Adrenal gland (tissue), 9 donors: ENCODE measurements at regions not wholly inside any gene's neighbourhood (a gene's known extent, or its start where the extent isn't known, plus 50 kb on each side); places are given as distances from the start of the nearest gene placed in this dataset.

Source experiments
- DNase-seq, 7 donors: peaks; one replicate each; pipeline ENCODE4 v3.0.0-alpha.2; 2019 to 2020
- H3K27ac ChIP-seq, 5 donors: fragments of 200-600 bp; sonication (generic) in 4 of 5; 1 replicate in 3 of 5; 2 replicates in 2 of 5; pipeline versions ENCODE4 v1.5.1 to v1.8.0; 2016 to 2020; ENCODE audit warnings: mild to moderate bottlenecking in 1 of 5
- H3K27me3 ChIP-seq: fragments of 200-600 bp; 2 replicates; pipeline ENCODE4 v1.8.0; 2021
- H3K36me3 ChIP-seq, 2 donors: fragments of 200-600 bp; replicated peaks in 1 of 2; 1 replicate in 1 of 2; 2 replicates in 1 of 2; pipeline versions ENCODE4 v1.5.1 to v1.8.0; 2018 to 2022
- H3K4me1 ChIP-seq, 2 donors: fragments of 200-600 bp; replicated peaks in 1 of 2; 1 replicate in 1 of 2; 2 replicates in 1 of 2; pipeline versions ENCODE4 v1.5.1 to v1.8.0; 2018 to 2021
- H3K4me3 ChIP-seq, 4 donors: fragments of 200-600 bp; sonication (generic) in 3 of 4; one replicate each; pipeline ENCODE4 v1.5.1; 2016 to 2018
- H3K9me3 ChIP-seq, 3 donors: fragments of 200-600 bp; sonication (generic) in 1 of 3; replicated peaks in 1 of 3; 1 replicate in 2 of 3; 2 replicates in 1 of 3; pipeline versions ENCODE4 v1.5.1 to v1.8.0; 2016 to 2021
- POLR2A ChIP-seq, 2 donors: fragments of 450-650 bp; IDR thresholded peaks; one replicate each; pipeline ENCODE4 v1.6.1; 2017; ENCODE audit warnings: antibody characterized with exemption in 2 of 2, mild to moderate bottlenecking in 2 of 2, moderate library complexity in 1 of 2
- WGBS, 4 donors: extraction: QIAGEN DNeasy Blood & Tissue Kit in 2 of 4; methylation state at CpG; one replicate each; pipeline versions ENCODE4 v1.1.5 to v1.1.7; 2013 to 2017; 5-methylcytosine and 5-hydroxymethylcytosine counted together
- intact Hi-C, 2 donors: fragments of 100-400 bp; cut with DNase I; formaldehyde crosslinking; loops; one replicate each; pipeline versions ENCODE4 v1.14.1 to v1.15.0; 2022 to 2023
- TF ChIP-seq, protein P1 (sequence below), 6 experiments: fragments of 450-650 bp in 4 of 6; fragments of 200-600 bp in 2 of 6; sonication (generic) in 1 of 6; IDR thresholded peaks; 1 replicate in 5 of 6; 2 replicates in 1 of 6; pipeline versions ENCODE4 v1.5.1 to v1.8.0; 2016 to 2021; ENCODE audit warnings: antibody characterized with exemption in 6 of 6, mild to moderate bottlenecking in 2 of 6, moderate library complexity in 1 of 6
- donor health status: healthy with polysubstance abuse.
- donor health status: Bipolar disorder and iron deficiency.
- donor health status: DM: yes; HTN: yes; CAD: no.
- donor health status: DM: no; HTN: no; CAD: no.
- donor health status: DM: no; HTN: no; CAD: no.

DNA sequence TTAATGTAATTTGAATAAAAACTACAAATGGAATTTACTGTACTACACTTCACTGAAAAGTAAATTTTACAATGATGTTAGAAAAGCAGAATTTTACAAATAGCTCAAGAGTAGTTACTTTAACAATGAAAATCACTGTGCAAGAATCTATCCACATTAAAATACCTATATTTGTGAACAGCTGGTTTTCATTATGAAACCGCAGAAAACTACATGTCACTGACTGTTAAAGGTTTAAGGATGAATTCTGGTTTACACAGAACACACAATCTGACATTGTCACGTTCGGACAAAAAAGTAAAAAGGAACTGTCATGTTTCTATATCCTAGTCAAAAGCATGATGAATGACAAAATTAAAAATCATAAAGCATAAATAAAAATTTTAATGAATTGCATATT lies 415.3 kb upstream of the PRKCQ start:
- no peak overlapping the region for H3K4me3 ChIP-seq
- intact Hi-C loops: no loop called here
- no peaks in the 10 kb centered on the region for H3K9me3 ChIP-seq
- TF ChIP-seq POLR2A (IDR thresholded peaks at IDR 0.05): no peak
- TF ChIP-seq, protein P1, sequence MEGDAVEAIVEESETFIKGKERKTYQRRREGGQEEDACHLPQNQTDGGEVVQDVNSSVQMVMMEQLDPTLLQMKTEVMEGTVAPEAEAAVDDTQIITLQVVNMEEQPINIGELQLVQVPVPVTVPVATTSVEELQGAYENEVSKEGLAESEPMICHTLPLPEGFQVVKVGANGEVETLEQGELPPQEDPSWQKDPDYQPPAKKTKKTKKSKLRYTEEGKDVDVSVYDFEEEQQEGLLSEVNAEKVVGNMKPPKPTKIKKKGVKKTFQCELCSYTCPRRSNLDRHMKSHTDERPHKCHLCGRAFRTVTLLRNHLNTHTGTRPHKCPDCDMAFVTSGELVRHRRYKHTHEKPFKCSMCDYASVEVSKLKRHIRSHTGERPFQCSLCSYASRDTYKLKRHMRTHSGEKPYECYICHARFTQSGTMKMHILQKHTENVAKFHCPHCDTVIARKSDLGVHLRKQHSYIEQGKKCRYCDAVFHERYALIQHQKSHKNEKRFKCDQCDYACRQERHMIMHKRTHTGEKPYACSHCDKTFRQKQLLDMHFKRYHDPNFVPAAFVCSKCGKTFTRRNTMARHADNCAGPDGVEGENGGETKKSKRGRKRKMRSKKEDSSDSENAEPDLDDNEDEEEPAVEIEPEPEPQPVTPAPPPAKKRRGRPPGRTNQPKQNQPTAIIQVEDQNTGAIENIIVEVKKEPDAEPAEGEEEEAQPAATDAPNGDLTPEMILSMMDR (IDR thresholded peaks at IDR 0.05): no peak
- DNase-seq: no peak
- no peaks in the 10 kb centered on the region for H3K4me1 ChIP-seq
- H3K27me3 ChIP-seq: no peaks in the 10 kb centered on the region
- no peaks in the 10 kb centered on the region for H3K36me3 ChIP-seq
- no peak overlapping the region for H3K27ac ChIP-seq
- WGBS, 4 donors: 72 to 75% (median 74%) methylated on average over 3 of the region's 3 CpGs

- no peaks in the 10 kb centered on the region for H3K27me3 ChIP-seq
Observed at GRCh38 chr10:6990891-6991290, 410.8 kb upstream of the PRKCQ start.

DNA sequence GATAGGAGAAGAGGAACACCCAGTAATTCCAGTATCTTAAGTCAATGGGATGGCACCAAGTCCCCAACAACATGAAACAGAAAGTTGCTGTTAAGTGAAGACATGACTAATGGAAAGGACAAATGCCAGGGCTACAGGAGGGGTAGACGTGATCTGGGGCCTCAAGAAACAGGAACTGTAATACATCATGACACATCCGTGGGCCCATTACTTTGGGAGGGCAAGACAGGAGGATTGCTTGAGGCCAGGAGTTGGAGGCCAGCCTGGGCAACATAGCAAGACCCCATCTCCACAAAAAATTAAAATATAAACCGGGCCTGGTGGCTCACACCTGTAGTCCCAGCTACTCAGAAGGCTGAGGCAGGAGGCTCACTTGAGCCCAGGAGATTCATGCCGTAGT lies 408.6 kb upstream of the PRKCQ start:
- H3K9me3 ChIP-seq: no peaks in the 10 kb centered on the region
- H3K4me1 ChIP-seq: no peaks in the 10 kb centered on the region
- H3K27ac ChIP-seq: no peak overlapping the region
- 66 to 83% (median 72%) methylated on average over 4 of the region's 4 CpGs for WGBS, 4 donors
- DNase-seq: no peak
- TF ChIP-seq, protein P1 (IDR thresholded peaks at IDR 0.05): no peak
- TF ChIP-seq POLR2A (IDR thresholded peaks at IDR 0.05): no peak
- no peaks in the 10 kb centered on the region for H3K27me3 ChIP-seq
- intact Hi-C loops: no loop called here
- H3K4me3 ChIP-seq: no peak overlapping the region
- no peaks in the 10 kb centered on the region for H3K36me3 ChIP-seq

More at GRCh38 chr10:6990891-6991290, 410.8 kb upstream of the PRKCQ start:
- Histone ChIP-seq H3K9me3 (no peaks in the 10 kb centered on the region), H3K27ac (no peak overlapping the region), H3K4me1 (no peaks in the 10 kb centered on the region), H3K36me3 (no peaks in the 10 kb centered on the region), H3K4me3 (no peak overlapping the region)
- TF ChIP-seq POLR2A (IDR thresholded peaks at IDR 0.05): no peak
- TF ChIP-seq, protein P1 (IDR thresholded peaks at IDR 0.05): no peak
- DNase-seq: no peak
- intact Hi-C loops: no loop called here

DNA sequence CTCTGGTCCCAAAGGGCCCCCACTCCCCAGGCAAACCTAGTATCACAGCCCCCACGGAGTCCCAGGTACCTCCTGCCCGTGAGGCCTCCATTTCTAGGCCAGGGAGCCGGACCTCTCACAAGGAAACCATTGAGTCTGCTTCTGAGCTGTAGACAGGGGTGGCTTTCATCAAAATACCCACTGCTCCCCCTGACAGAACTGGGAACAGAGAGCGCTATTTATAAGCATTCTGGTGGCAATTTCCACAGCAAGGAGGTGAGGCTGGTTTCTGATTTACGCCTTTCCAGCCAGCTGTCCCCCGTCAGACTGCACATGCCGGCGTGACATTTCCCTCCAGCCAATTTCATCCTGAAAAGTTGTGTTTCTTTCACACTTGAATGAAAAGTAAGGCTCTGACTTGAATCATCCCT lies 407.5 kb upstream of the PRKCQ start:
- intact Hi-C loops: no loop called here
- 76 to 93% (median 87%) methylated on average over 7 to 8 of the region's 8 CpGs for WGBS, 4 donors
- no peak for TF ChIP-seq POLR2A (IDR thresholded peaks at IDR 0.05)
- TF ChIP-seq, protein P1 (IDR thresholded peaks at IDR 0.05): no peak
- no peak for DNase-seq
- H3K27ac ChIP-seq: no peak overlapping the region
- H3K4me1 ChIP-seq: no peaks in the 10 kb centered on the region
- no peaks in the 10 kb centered on the region for H3K27me3 ChIP-seq
- no peak overlapping the region for H3K4me3 ChIP-seq
- no peaks in the 10 kb centered on the region for H3K36me3 ChIP-seq
- no peaks in the 10 kb centered on the region for H3K9me3 ChIP-seq
